ENCODE measurements at regions not wholly inside any gene's neighbourhood (a gene's known extent, or its start where the extent isn't known, plus 50 kb on each side); places are given as distances from the start of the nearest gene placed in this dataset.
"Not testable (repeated sequence)": the region's sequence is repeated elsewhere in the genome, so short reads cannot be mapped to it uniquely, and the experiment has no call there.

DNA sequence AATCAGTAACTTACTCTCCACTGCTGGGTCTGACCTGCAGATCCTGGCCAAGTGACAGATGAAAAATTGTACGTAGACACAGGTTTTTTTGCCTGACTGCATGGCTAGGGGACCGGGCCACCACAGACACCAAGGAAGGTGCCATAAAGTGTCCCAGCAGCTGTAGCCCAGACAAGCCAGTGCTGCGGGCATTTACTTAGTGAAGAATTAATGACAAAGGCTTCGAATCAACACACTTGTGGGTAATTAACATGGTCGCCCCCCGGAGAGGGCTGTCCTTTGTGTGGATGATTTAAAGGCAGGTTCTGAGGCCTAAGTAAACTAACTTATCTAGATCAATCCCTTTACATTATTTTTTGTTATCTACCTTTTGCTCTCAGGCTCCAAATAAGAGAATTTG is 1709.1 kb upstream of the LRRTM1 start:
- 66 to 70% methylated on average over 6 of the region's 6 CpGs for WGBS, 2 donors
- H3K4me3 ChIP-seq = no peak overlapping the region
- ATAC-seq (ENCODE audit: low FRiP score in 2 of 2) (no peak), DNase-seq (no peak)
- H3K36me3 ChIP-seq = no peaks in the 10 kb centered on the region
- no peaks in the 10 kb centered on the region for H3K9me3 ChIP-seq
- no peak for TF ChIP-seq POLR2A (IDR thresholded peaks at IDR 0.05)
- no peak for TF ChIP-seq EP300 (IDR thresholded peaks at IDR 0.05)
- no peak for TF ChIP-seq CTCF (IDR thresholded peaks at IDR 0.05)
- no peak for TF ChIP-seq POLR2AphosphoS5 (IDR thresholded peaks at IDR 0.05)
- no peaks in the 10 kb centered on the region for H3K27me3 ChIP-seq
- no peak overlapping the region for H3K27ac ChIP-seq
- no peaks in the 10 kb centered on the region for H3K4me1 ChIP-seq

GRCh38 chr2:82007071-82007664 is 1702.6 kb upstream of the LRRTM1 start:
- H3K36me3 ChIP-seq = no peaks in the 10 kb centered on the region
- H3K9me3 ChIP-seq = no peaks in the 10 kb centered on the region
- H3K4me3 ChIP-seq = no peak overlapping the region
- H3K4me1 ChIP-seq = no peaks in the 10 kb centered on the region
- H3K27me3 ChIP-seq = no peaks in the 10 kb centered on the region
- H3K27ac ChIP-seq = no peak overlapping the region
- WGBS, 2 donors = 73 to 82% methylated on average over 3 of the region's 3 CpGs
- DNase-seq = no peak
- no peak for TF ChIP-seq POLR2A (IDR thresholded peaks at IDR 0.05)
- TF ChIP-seq CTCF (IDR thresholded peaks at IDR 0.05) = no peak
- TF ChIP-seq EP300 (IDR thresholded peaks at IDR 0.05) = no peak
- TF ChIP-seq POLR2AphosphoS5 (IDR thresholded peaks at IDR 0.05) = no peak
- ATAC-seq (ENCODE audit: low FRiP score in 2 of 2) = no peak

- 76 to 78% methylated on average over 5 of the region's 5 CpGs for WGBS, 2 donors
Observed at GRCh38 chr2:82005889-82006288, 1701.3 kb upstream of the LRRTM1 start.

DNA sequence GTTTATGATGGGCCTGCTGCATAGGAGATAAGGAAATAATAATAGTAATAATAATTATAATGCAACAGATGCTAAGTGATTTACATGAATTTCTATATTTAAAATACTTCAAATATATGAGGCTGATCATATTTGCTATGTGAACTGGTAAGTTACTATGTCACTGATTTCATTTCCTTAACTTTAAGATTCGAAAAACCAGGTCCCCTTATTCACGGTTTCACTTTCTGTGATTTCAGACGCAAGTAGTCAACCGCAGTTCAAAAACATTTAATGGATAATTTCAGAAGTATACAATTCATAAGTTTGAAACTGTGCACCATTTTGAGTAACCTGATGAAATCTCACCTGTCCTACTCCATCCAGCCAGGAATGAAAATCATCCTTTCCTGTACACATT is 1697.1 kb upstream of the LRRTM1 start:
- H3K4me1 ChIP-seq = no peaks in the 10 kb centered on the region
- TF ChIP-seq POLR2AphosphoS5 (IDR thresholded peaks at IDR 0.05) (no peak), POLR2A (IDR thresholded peaks at IDR 0.05) (no peak), EP300 (IDR thresholded peaks at IDR 0.05) (no peak), CTCF (IDR thresholded peaks at IDR 0.05) (no peak)
- H3K36me3 ChIP-seq = no peaks in the 10 kb centered on the region
- no peak for ATAC-seq (ENCODE audit: low FRiP score in 2 of 2)
- 68 to 83% methylated on average over 4 of the region's 4 CpGs for WGBS, 2 donors
- H3K27ac ChIP-seq = no peak overlapping the region
- no peaks in the 10 kb centered on the region for H3K27me3 ChIP-seq
- no peak overlapping the region for H3K4me3 ChIP-seq
- DNase-seq = no peak
- no peaks in the 10 kb centered on the region for H3K9me3 ChIP-seq

More at GRCh38 chr2:82005889-82006288, 1701.3 kb upstream of the LRRTM1 start:
- DNase-seq; H3K9me3 ChIP-seq; H3K4me1 ChIP-seq; H3K36me3 ChIP-seq; H3K27ac ChIP-seq; H3K4me3 ChIP-seq; H3K27me3 ChIP-seq; ATAC-seq (ENCODE audit: low FRiP score in 2 of 2): not testable (repeated sequence)

- Histone ChIP-seq H3K36me3 (no peaks in the 10 kb centered on the region), H3K4me3 (no peak overlapping the region), H3K27me3 (no peaks in the 10 kb centered on the region), H3K9me3 (no peaks in the 10 kb centered on the region), H3K27ac (no peak overlapping the region), H3K4me1 (no peaks in the 10 kb centered on the region)
- WGBS, 2 donors = 72 to 76% methylated on average over 2 of the region's 2 CpGs
- DNase-seq (no peak), ATAC-seq (ENCODE audit: low FRiP score in 2 of 2) (no peak)
- TF ChIP-seq POLR2A (IDR thresholded peaks at IDR 0.05) (no peak), CTCF (IDR thresholded peaks at IDR 0.05) (no peak), EP300 (IDR thresholded peaks at IDR 0.05) (no peak)
Observed at GRCh38 chr2:82000606-82001005, 1696.1 kb upstream of the LRRTM1 start.

All from upper lobe of left lung (tissue), 6 donors.